DND-41 (cell line): ENCODE measurements at regions not wholly inside any gene's neighbourhood (a gene's known extent, or its start where the extent isn't known, plus 50 kb on each side); places are given as distances from the start of the nearest gene placed in this dataset.

Experiments
- ATAC-seq: fragments of 200-7000 bp; cut with Tn5 transposase; 3 replicates; pipeline ENCODE4 v1.9.1; 2021; ENCODE audit warnings: low read depth; ENCODE audit not compliant: insufficient read depth
- DNase-seq: peaks from one replicate; pipeline ENCODE4 v3.0.0-alpha.2; 2020
- H2AFZ ChIP-seq: 2 replicates; pipeline ENCODE4 v1.6.0; 2012; ENCODE audit warnings: low read depth, low read length
- H3K27ac ChIP-seq: 2 replicates; pipeline ENCODE4 v1.5.1; 2012; ENCODE audit warnings: low read length, inconsistent platforms
- H3K27me3 ChIP-seq: fragments of 200-600 bp; sonication (generic); 2 replicates; pipeline ENCODE4 v1.6.0; 2012; ENCODE audit warnings: low read length, mild to moderate bottlenecking, inconsistent platforms; ENCODE audit not compliant: insufficient read depth, poor library complexity
- H3K36me3 ChIP-seq: 2 replicates; pipeline ENCODE4 v1.5.1; 2012; ENCODE audit warnings: low read length, inconsistent platforms; ENCODE audit not compliant: insufficient read depth
- H3K4me1 ChIP-seq: 2 replicates; pipeline ENCODE4 v1.5.1; 2012; ENCODE audit warnings: mild to moderate bottlenecking, low read length; ENCODE audit not compliant: insufficient read depth
- H3K4me2 ChIP-seq: 2 replicates; pipeline ENCODE4 v1.6.0; 2012; ENCODE audit warnings: mild to moderate bottlenecking, moderate library complexity, low read length, inconsistent platforms; ENCODE audit not compliant: insufficient read depth
- H3K4me3 ChIP-seq, 2 experiments: fragments of 200-600 bp in 1 of 2; shearing (Covaris generic) in 1 of 2; 2 replicates each; pipeline ENCODE4 v1.5.1; 2012 to 2016; ENCODE audit warnings: inconsistent platforms in 2 of 2, low read length in 2 of 2, mild to moderate bottlenecking in 2 of 2, low read depth in 1 of 2, moderate library complexity in 1 of 2
- H3K79me2 ChIP-seq: 2 replicates; pipeline ENCODE4 v1.6.0; 2012; ENCODE audit warnings: low read length, inconsistent platforms; ENCODE audit not compliant: insufficient read depth
- H3K9ac ChIP-seq: 2 replicates; pipeline ENCODE4 v1.6.0; 2012; ENCODE audit warnings: low read depth, mild to moderate bottlenecking, inconsistent platforms, low read length, moderate library complexity
- H3K9me3 ChIP-seq: 2 replicates; pipeline ENCODE4 v1.5.1; 2012; ENCODE audit warnings: low read length, moderate library complexity, mild to moderate bottlenecking, inconsistent platforms; ENCODE audit not compliant: insufficient read depth, severe bottlenecking
- H4K20me1 ChIP-seq: 2 replicates; pipeline ENCODE4 v1.6.0; 2012; ENCODE audit warnings: low read length; ENCODE audit not compliant: insufficient read depth
- EZH2 ChIP-seq: IDR thresholded peaks from 3 replicates; pipeline ENCODE4 v1.6.1; 2012; ENCODE audit warnings: borderline replicate concordance, low read depth, mild to moderate bottlenecking, moderate library complexity, low read length, inconsistent platforms; ENCODE audit not compliant: severe bottlenecking
- TF ChIP-seq, protein P1 (sequence below): IDR thresholded peaks from 2 replicates; pipeline ENCODE4 v1.5.1; 2012; ENCODE audit warnings: borderline replicate concordance, low read length, moderate library complexity, mild to moderate bottlenecking; ENCODE audit not compliant: poor library complexity, severe bottlenecking; ENCODE audit errors: extremely low read depth

DNA sequence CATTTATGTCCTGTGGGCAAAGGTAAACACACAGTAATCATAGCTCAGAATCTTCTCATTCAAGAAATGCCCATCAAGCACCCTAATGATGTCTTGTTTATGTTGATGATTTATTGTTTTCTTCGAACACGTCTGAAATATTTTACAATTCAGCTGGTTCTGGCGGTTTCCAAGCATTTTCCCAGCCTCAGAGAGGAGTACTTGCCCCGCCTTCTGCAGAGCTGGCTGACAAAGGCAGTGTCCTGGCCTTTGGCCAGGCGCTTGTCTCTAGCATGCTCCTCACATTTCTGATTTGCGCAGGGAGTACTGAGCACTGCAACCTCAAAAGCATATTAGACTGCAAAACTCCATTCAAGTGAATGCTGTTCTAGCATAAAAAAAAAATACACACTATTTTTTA lies 314.2 kb upstream of the GNAI1 start:
- H3K27me3 ChIP-seq = no peaks in the 10 kb centered on the region
- no peak for TF ChIP-seq EZH2
- TF ChIP-seq, protein P1, sequence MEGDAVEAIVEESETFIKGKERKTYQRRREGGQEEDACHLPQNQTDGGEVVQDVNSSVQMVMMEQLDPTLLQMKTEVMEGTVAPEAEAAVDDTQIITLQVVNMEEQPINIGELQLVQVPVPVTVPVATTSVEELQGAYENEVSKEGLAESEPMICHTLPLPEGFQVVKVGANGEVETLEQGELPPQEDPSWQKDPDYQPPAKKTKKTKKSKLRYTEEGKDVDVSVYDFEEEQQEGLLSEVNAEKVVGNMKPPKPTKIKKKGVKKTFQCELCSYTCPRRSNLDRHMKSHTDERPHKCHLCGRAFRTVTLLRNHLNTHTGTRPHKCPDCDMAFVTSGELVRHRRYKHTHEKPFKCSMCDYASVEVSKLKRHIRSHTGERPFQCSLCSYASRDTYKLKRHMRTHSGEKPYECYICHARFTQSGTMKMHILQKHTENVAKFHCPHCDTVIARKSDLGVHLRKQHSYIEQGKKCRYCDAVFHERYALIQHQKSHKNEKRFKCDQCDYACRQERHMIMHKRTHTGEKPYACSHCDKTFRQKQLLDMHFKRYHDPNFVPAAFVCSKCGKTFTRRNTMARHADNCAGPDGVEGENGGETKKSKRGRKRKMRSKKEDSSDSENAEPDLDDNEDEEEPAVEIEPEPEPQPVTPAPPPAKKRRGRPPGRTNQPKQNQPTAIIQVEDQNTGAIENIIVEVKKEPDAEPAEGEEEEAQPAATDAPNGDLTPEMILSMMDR = no peak
- 0 out of 2 replicates have a peak overlapping the region, but pooled peaks have one; percentile 17 for H2AFZ ChIP-seq
- no peaks in the 10 kb centered on the region for H3K79me2 ChIP-seq
- H3K36me3 ChIP-seq = no peaks in the 10 kb centered on the region
- H3K4me3 ChIP-seq = no peak overlapping the region
- H3K9ac ChIP-seq = no peak overlapping the region
- DNase-seq (no peak), ATAC-seq (no peak)
- H3K4me2 ChIP-seq = no peak overlapping the region
- no peaks in the 10 kb centered on the region for H4K20me1 ChIP-seq
- H3K27ac ChIP-seq = no peak overlapping the region
- no peaks in the 10 kb centered on the region for H3K9me3 ChIP-seq
- H3K4me1 ChIP-seq = no peaks in the 10 kb centered on the region

DNA sequence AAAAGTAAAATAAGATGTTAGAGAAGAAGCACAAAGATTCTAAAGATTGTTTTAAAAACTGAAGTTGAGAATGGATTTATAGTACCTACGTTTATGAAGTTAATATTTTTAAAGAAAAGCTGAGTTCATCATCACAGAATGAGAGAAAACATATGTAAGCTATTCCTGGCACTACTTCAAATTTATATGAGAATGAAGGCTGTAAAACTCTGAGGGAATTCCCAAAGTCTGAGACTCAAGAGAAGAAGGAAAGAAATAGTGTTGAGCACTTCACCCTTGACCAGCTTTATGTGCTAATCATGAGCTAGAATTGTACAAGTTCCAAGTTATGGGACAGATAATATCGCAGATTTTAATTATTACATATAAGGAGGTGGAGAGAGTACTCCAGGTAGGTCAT lies 323.7 kb upstream of the GNAI1 start:
- no peak for ATAC-seq
- Histone ChIP-seq H3K9me3 (no peaks in the 10 kb centered on the region), H3K27me3 (no peaks in the 10 kb centered on the region), H3K4me1 (no peaks in the 10 kb centered on the region), H3K4me3 (no peak overlapping the region), H2AFZ (no peak overlapping the region), H3K36me3 (no peaks in the 10 kb centered on the region), H3K27ac (no peak overlapping the region), H3K79me2 (no peaks in the 10 kb centered on the region), H3K4me2 (no peak overlapping the region), H4K20me1 (no peaks in the 10 kb centered on the region), H3K9ac (no peak overlapping the region)
- no peak for DNase-seq
- no peak for TF ChIP-seq EZH2
- TF ChIP-seq, protein P1 = no peak

DNA sequence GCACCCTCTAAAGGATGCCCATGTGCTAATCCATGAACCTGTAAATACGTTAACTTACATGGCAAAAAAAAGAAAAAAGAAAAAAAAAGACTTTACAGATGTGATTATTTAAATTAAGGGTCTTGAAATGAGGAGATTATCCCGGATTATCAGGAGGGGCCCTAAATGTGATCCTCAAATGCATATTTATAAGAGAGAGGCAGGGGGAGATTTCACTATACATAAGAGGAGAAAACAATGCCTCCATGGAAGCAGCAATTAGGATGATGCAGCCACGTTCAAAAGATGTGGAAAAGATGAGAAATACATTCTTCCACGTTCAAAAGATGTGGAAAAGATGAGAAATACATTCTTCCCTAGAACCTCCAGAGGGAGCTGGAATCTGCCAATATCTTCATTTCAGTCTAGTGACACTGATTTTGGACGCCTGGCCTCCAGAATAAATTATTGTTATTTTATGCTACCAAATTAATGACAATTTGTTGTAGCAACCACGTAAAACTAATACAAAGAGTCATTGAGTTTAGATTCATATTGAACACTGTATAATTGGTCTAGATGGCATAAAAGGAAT lies 328.4 kb upstream of the GNAI1 start:
- H3K9ac ChIP-seq = no peak overlapping the region
- ATAC-seq = no peak

More for the DNA sequence above, 328.4 kb upstream of the GNAI1 start:
- Histone ChIP-seq H3K27me3 (no peaks in the 10 kb centered on the region), H3K79me2 (no peaks in the 10 kb centered on the region), H2AFZ (no peak overlapping the region), H3K9me3 (no peaks in the 10 kb centered on the region), H3K4me3 (no peak overlapping the region), H3K4me1 (no peaks in the 10 kb centered on the region), H3K36me3 (no peaks in the 10 kb centered on the region), H4K20me1 (no peaks in the 10 kb centered on the region), H3K27ac (no peak overlapping the region), H3K4me2 (no peak overlapping the region)
- TF ChIP-seq EZH2 = no peak
- TF ChIP-seq, protein P1 = peak; percentile 45
- DNase-seq = no peak
